Neural progenitor cell (in vitro differentiated cells): ENCODE measurements at regions not wholly inside any gene's neighbourhood (a gene's known extent, or its start where the extent isn't known, plus 50 kb on each side); places are given as distances from the start of the nearest gene placed in this dataset.

Source experiments
- DNase-seq: peaks from one replicate; pipeline ENCODE4 v3.0.0-alpha.2; 2016; ENCODE audit warnings: low spot score
- H2AFZ ChIP-seq: fragments of 200-600 bp; sonication (generic); replicated peaks from 2 replicates; pipeline ENCODE4 v1.6.1; 2016; ENCODE audit warnings: antibody characterized with exemption
- H3F3A ChIP-seq: fragments of 200-600 bp; sonication (generic); 2 replicates; pipeline ENCODE4 v1.6.1; 2016; ENCODE audit warnings: antibody characterized with exemption, low read depth
- H3K27ac ChIP-seq: fragments of 200-600 bp; sonication (generic); 2 replicates; pipeline ENCODE4 v1.5.1; 2016; ENCODE audit warnings: mild to moderate bottlenecking
- H3K27me3 ChIP-seq: fragments of 200-600 bp; sonication (generic); 2 replicates; pipeline ENCODE4 v1.6.1; 2016; ENCODE audit warnings: mild to moderate bottlenecking, moderate library complexity
- H3K36me3 ChIP-seq: fragments of 200-600 bp; sonication (generic); 2 replicates; pipeline ENCODE4 v1.5.1; 2016
- H3K4me1 ChIP-seq: fragments of 200-600 bp; sonication (generic); 2 replicates; pipeline ENCODE4 v1.6.1; 2016; ENCODE audit warnings: mixed run types
- H3K4me2 ChIP-seq: fragments of 200-600 bp; sonication (generic); 2 replicates; pipeline ENCODE4 v1.6.1; 2016
- H3K4me3 ChIP-seq: fragments of 200-600 bp; sonication (generic); 2 replicates; pipeline ENCODE4 v1.5.1; 2016
- H3K79me2 ChIP-seq: fragments of 200-600 bp; sonication (generic); 2 replicates; pipeline ENCODE4 v1.6.1; 2016; ENCODE audit warnings: low read depth
- H3K9ac ChIP-seq: fragments of 200-600 bp; sonication (generic); 2 replicates; pipeline ENCODE4 v1.6.1; 2016
- H3K9me3 ChIP-seq: fragments of 200-600 bp; sonication (generic); 2 replicates; pipeline ENCODE4 v1.5.1; 2016; ENCODE audit warnings: low read depth
- H4K20me1 ChIP-seq: fragments of 200-600 bp; sonication (generic); 2 replicates; pipeline ENCODE4 v1.6.1; 2016; ENCODE audit warnings: low read depth
- H3K27ac Mint-ChIP-seq: 3 replicates; pipeline ENCODE4 v1.8.0; 2021; ENCODE audit warnings: mixed read lengths
- H3K27me3 Mint-ChIP-seq: 2 replicates; pipeline ENCODE4 v1.8.0; 2022; ENCODE audit warnings: low read depth, mild to moderate bottlenecking, inconsistent platforms, moderate library complexity, mixed read lengths; ENCODE audit not compliant: insufficient read depth
- H3K36me3 Mint-ChIP-seq: 3 replicates; pipeline ENCODE4 v1.8.0; 2021; ENCODE audit warnings: mixed read lengths
- H3K4me1 Mint-ChIP-seq: 3 replicates; pipeline ENCODE4 v1.8.0; 2021; ENCODE audit warnings: mixed read lengths
- H3K4me3 Mint-ChIP-seq: 3 replicates; pipeline ENCODE4 v1.8.0; 2021; ENCODE audit warnings: mild to moderate bottlenecking, moderate library complexity, mixed read lengths
- H3K9me3 Mint-ChIP-seq: 3 replicates; pipeline ENCODE4 v1.8.0; 2020; ENCODE audit warnings: mixed read lengths
- EZH2 ChIP-seq: fragments of 200-600 bp; sonication (generic); IDR thresholded peaks from 2 replicates; pipeline ENCODE4 v1.6.1; 2017; ENCODE audit warnings: antibody characterized with exemption, mild to moderate bottlenecking, moderate library complexity
- EZH2phosphoT487 ChIP-seq: fragments of 200-600 bp; sonication (generic); IDR thresholded peaks from 2 replicates; pipeline ENCODE4 v1.6.1; 2017; ENCODE audit warnings: antibody characterized with exemption
- TF ChIP-seq, protein P1 (sequence below): fragments of 200-600 bp; sonication (generic); IDR thresholded peaks from 2 replicates; pipeline ENCODE4 v1.5.1; 2017; ENCODE audit warnings: antibody characterized with exemption, mild to moderate bottlenecking

DNA sequence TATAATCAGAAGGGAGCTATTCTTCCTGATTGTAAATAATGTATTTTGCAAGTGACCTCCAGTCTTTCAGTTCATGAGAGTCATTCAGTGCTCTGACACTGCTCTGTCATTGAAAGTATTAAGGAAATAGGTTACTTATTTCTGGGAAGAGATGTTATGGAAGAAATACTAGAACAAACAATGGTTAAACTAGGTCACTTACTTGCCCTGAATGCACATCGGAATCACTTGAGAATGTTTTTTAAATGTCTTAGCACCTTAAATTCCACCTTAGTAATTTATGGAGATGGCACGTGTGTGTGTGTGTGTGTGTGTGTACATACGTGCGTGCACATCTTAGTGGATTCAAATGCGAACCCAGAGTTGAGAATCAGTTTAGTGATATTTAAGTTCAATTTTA is 126.6 kb upstream of the KCNH7 start:
- peaks cover 6% of the 10 kb centered on the region for H3K9me3 Mint-ChIP-seq

DNA sequence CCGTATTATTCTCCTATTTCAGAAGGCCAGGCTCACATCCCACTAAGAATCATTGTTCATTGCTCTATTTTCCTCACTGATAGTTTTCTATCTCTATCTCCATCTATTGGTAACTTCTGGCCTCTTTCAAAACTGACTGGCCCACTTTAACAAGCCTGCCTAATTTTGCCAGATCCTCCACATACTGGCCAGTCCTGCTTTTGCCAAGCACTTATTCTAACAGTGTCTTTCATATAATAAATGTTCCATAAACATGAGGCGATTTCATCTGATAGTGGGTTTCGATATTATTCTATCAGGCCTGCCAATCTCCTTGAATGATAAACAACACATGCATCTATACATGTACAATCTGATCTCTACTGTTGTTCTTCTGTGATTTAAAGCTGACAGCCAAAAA is 125.9 kb upstream of the KCNH7 start:
- Histone ChIP-seq H3K27ac (no peak overlapping the region), H3K4me2 (no peak overlapping the region), H4K20me1 (no peaks in the 10 kb centered on the region), H3K79me2 (no peaks in the 10 kb centered on the region), H3K9ac (no peak overlapping the region), H3K4me3 (no peak overlapping the region), H3K36me3 (no peaks in the 10 kb centered on the region), H2AFZ (no peak overlapping the region), H3K4me1 (no peaks in the 10 kb centered on the region), H3K9me3 (no peaks in the 10 kb centered on the region), H3F3A (no peaks in the 10 kb centered on the region), H3K27me3 (no peaks in the 10 kb centered on the region)
- H3K27ac Mint-ChIP-seq: no peak overlapping the region
- peaks cover 13% of the 10 kb centered on the region for H3K4me1 Mint-ChIP-seq
- no peaks in the 10 kb centered on the region for H3K36me3 Mint-ChIP-seq
- no peak for TF ChIP-seq EZH2
- TF ChIP-seq EZH2phosphoT487: no peak
- TF ChIP-seq, protein P1, sequence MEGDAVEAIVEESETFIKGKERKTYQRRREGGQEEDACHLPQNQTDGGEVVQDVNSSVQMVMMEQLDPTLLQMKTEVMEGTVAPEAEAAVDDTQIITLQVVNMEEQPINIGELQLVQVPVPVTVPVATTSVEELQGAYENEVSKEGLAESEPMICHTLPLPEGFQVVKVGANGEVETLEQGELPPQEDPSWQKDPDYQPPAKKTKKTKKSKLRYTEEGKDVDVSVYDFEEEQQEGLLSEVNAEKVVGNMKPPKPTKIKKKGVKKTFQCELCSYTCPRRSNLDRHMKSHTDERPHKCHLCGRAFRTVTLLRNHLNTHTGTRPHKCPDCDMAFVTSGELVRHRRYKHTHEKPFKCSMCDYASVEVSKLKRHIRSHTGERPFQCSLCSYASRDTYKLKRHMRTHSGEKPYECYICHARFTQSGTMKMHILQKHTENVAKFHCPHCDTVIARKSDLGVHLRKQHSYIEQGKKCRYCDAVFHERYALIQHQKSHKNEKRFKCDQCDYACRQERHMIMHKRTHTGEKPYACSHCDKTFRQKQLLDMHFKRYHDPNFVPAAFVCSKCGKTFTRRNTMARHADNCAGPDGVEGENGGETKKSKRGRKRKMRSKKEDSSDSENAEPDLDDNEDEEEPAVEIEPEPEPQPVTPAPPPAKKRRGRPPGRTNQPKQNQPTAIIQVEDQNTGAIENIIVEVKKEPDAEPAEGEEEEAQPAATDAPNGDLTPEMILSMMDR: no peak
- no peak for DNase-seq
- H3K9me3 Mint-ChIP-seq: peaks cover 8% of the 10 kb centered on the region
- H3K4me3 Mint-ChIP-seq: no peak overlapping the region
- no peaks in the 10 kb centered on the region for H3K27me3 Mint-ChIP-seq

More for the DNA sequence above, 126.6 kb upstream of the KCNH7 start:
- Histone ChIP-seq H3K27ac (no peak overlapping the region), H2AFZ (no peak overlapping the region), H3K9ac (no peak overlapping the region), H3F3A (no peaks in the 10 kb centered on the region), H3K79me2 (no peaks in the 10 kb centered on the region), H3K27me3 (no peaks in the 10 kb centered on the region), H4K20me1 (no peaks in the 10 kb centered on the region), H3K36me3 (no peaks in the 10 kb centered on the region), H3K4me2 (no peak overlapping the region), H3K9me3 (no peaks in the 10 kb centered on the region), H3K4me3 (no peak overlapping the region), H3K4me1 (no peaks in the 10 kb centered on the region)
- H3K4me3 Mint-ChIP-seq: no peak overlapping the region
- no peak for TF ChIP-seq EZH2phosphoT487
- TF ChIP-seq, protein P1: no peak
- no peak for TF ChIP-seq EZH2
- peaks cover 13% of the 10 kb centered on the region for H3K4me1 Mint-ChIP-seq
- no peak overlapping the region for H3K27ac Mint-ChIP-seq
- no peak for DNase-seq
- H3K36me3 Mint-ChIP-seq: no peaks in the 10 kb centered on the region
- no peaks in the 10 kb centered on the region for H3K27me3 Mint-ChIP-seq

DNA sequence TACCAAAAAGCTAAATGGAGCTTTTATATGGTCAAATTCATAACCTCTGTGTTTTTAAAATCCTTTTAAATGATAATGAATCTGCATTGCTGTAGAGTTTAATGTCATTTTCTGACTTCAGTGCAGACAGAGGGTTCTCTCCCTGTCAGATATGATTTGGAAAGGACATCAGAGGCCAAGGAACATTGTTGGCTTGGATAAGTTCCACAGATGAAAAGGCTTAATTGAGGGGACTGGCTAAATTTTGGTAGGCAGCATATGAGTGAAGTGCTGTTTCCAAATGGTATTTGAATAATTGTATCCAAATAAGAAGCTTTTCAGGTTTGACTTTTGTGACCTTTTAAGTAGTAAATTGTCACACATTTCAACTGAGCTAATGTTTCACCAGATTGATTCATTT is 124.6 kb upstream of the KCNH7 start:
- no peaks in the 10 kb centered on the region for H3K79me2 ChIP-seq
- no peaks in the 10 kb centered on the region for H3K36me3 ChIP-seq
- H3K4me3 ChIP-seq: no peak overlapping the region
- Mint-ChIP-seq H3K27ac (no peak overlapping the region), H3K36me3 (no peaks in the 10 kb centered on the region), H3K4me3 (no peak overlapping the region), H3K9me3 (peaks cover 8% of the 10 kb centered on the region), H3K4me1 (peaks cover 10% of the 10 kb centered on the region), H3K27me3 (no peaks in the 10 kb centered on the region)
- H3K4me2 ChIP-seq: no peak overlapping the region
- no peaks in the 10 kb centered on the region for H3K4me1 ChIP-seq
- H4K20me1 ChIP-seq: no peaks in the 10 kb centered on the region
- H3F3A ChIP-seq: no peaks in the 10 kb centered on the region
- H3K27me3 ChIP-seq: no peaks in the 10 kb centered on the region
- no peak overlapping the region for H2AFZ ChIP-seq
- TF ChIP-seq, protein P1: no peak
- no peak for TF ChIP-seq EZH2
- TF ChIP-seq EZH2phosphoT487: no peak
- DNase-seq: no peak
- H3K27ac ChIP-seq: no peak overlapping the region
- no peaks in the 10 kb centered on the region for H3K9me3 ChIP-seq
- H3K9ac ChIP-seq: no peak overlapping the region

DNA sequence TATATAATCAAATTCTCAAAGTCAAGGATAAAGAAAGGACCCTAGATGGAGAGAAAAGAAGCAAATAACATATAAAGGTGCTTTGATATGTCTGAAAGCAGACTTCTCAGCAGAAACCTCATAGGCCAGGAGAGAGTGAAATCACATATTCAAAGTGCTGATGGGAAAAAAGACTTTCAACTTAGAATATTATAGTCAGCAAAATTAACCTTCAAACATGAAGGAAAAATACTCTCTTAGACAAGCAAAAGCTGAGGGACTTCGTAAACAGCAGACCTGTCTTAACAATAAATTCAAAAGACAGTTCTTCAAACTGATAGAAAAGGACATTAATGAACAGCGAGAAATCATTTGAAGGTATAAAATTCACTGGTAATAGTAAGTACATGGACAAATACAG is 107.2 kb upstream of the KCNH7 start:
- H3K36me3 Mint-ChIP-seq: no peaks in the 10 kb centered on the region
- peaks cover 2% of the 10 kb centered on the region for H3K27me3 Mint-ChIP-seq
- DNase-seq: no peak
- Histone ChIP-seq H3K36me3 (no peaks in the 10 kb centered on the region), H3K27ac (no peak overlapping the region), H2AFZ (no peak overlapping the region), H3F3A (no peaks in the 10 kb centered on the region), H3K4me2 (no peak overlapping the region), H3K9ac (no peak overlapping the region), H3K79me2 (no peaks in the 10 kb centered on the region), H3K4me3 (no peak overlapping the region), H3K9me3 (no peaks in the 10 kb centered on the region), H3K4me1 (no peaks in the 10 kb centered on the region), H3K27me3 (no peaks in the 10 kb centered on the region), H4K20me1 (no peaks in the 10 kb centered on the region)
- TF ChIP-seq EZH2 (no peak), EZH2phosphoT487 (no peak)
- TF ChIP-seq, protein P1: no peak
- H3K9me3 Mint-ChIP-seq: peaks cover 9% of the 10 kb centered on the region
- H3K4me1 Mint-ChIP-seq: peaks cover 2% of the 10 kb centered on the region
- no peak overlapping the region for H3K27ac Mint-ChIP-seq
- no peak overlapping the region for H3K4me3 Mint-ChIP-seq
